ENCODE measurements at regions not wholly inside any gene's neighbourhood (a gene's known extent, or its start where the extent isn't known, plus 50 kb on each side); places are given as distances from the start of the nearest gene placed in this dataset.
A peak's percentile ranks its signal among the peaks of the same experiment; 100 is the strongest.

- H3K9me3 ChIP-seq = no peaks in the 10 kb centered on the region
- TF ChIP-seq, protein P1, sequence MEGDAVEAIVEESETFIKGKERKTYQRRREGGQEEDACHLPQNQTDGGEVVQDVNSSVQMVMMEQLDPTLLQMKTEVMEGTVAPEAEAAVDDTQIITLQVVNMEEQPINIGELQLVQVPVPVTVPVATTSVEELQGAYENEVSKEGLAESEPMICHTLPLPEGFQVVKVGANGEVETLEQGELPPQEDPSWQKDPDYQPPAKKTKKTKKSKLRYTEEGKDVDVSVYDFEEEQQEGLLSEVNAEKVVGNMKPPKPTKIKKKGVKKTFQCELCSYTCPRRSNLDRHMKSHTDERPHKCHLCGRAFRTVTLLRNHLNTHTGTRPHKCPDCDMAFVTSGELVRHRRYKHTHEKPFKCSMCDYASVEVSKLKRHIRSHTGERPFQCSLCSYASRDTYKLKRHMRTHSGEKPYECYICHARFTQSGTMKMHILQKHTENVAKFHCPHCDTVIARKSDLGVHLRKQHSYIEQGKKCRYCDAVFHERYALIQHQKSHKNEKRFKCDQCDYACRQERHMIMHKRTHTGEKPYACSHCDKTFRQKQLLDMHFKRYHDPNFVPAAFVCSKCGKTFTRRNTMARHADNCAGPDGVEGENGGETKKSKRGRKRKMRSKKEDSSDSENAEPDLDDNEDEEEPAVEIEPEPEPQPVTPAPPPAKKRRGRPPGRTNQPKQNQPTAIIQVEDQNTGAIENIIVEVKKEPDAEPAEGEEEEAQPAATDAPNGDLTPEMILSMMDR (IDR thresholded peaks at IDR 0.05) = no peak
- no peaks in the 10 kb centered on the region for H3K36me3 ChIP-seq (ENCODE audit: low read depth)
- ATAC-seq = no peak
- no peak overlapping the region for H3K4me3 ChIP-seq
- intact Hi-C loops (cut with DNase I, micrococcal nuclease) = no loop called here
- H3K4me1 ChIP-seq (ENCODE audit: low read depth) = no peaks in the 10 kb centered on the region
- no peak for DNase-seq
These were observed 88.0 kb upstream of the PBX1 start for GRCh38 chr1:164470996-164471395.

DNA sequence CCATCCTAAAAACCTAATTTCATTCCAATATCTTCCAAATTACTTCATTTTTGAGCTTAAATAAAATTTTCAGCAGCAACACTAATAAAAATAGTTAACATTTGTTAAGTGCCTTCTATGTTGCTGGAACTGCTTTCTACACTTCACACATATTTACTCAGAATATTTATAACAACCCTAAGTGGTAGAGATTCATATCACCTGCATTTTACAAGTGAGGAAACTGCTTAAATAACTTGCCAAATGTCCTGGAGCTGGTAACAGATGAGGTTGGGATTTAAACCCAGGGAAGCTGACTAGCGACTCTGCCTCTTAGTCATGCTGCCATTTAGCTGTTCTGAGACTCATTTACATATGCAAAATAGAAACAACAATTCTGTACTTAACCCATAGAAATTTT is 86.1 kb upstream of the PBX1 start:
- no peaks in the 10 kb centered on the region for H3K4me1 ChIP-seq (ENCODE audit: low read depth)
- TF ChIP-seq, protein P1 (IDR thresholded peaks at IDR 0.05) = no peak
- intact Hi-C loops (cut with DNase I, micrococcal nuclease) = no loop called here
- no peak for DNase-seq
- no peak for ATAC-seq
- no peak overlapping the region for H3K4me3 ChIP-seq
- H3K36me3 ChIP-seq (ENCODE audit: low read depth) = no peaks in the 10 kb centered on the region
- no peaks in the 10 kb centered on the region for H3K9me3 ChIP-seq

DNA sequence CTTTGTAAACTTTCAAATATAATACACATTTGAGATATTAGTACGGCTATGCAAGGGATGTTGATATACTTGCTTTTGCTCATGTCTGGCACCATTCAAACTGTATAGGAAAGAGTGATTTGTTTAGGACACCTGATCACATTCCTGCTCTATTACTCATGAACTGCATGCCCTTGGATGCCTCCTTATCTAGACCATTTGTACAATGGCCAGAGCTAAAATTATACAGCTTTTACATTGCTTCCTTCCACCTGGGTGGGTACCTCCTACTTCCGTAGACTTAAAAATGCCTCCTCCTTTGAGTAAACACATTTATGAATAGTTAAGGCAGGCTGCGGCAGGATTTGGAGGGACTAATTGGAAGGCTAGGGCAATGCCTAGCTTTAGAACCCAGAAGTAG is 85.4 kb upstream of the PBX1 start:
- Histone ChIP-seq H3K4me1 (ENCODE audit: low read depth) (no peaks in the 10 kb centered on the region), H3K36me3 (ENCODE audit: low read depth) (no peaks in the 10 kb centered on the region), H3K9me3 (no peaks in the 10 kb centered on the region), H3K4me3 (no peak overlapping the region)
- TF ChIP-seq, protein P1 (IDR thresholded peaks at IDR 0.05) = no peak
- intact Hi-C loops (cut with DNase I, micrococcal nuclease) = no loop called here
- ATAC-seq (peak; percentile 72), DNase-seq (peak in 1 of 3 donors; percentile 1)

- TF ChIP-seq, protein P1 (IDR thresholded peaks at IDR 0.05) = no peak
These were observed 83.2 kb upstream of the PBX1 start for GRCh38 chr1:164475834-164476233.

DNA sequence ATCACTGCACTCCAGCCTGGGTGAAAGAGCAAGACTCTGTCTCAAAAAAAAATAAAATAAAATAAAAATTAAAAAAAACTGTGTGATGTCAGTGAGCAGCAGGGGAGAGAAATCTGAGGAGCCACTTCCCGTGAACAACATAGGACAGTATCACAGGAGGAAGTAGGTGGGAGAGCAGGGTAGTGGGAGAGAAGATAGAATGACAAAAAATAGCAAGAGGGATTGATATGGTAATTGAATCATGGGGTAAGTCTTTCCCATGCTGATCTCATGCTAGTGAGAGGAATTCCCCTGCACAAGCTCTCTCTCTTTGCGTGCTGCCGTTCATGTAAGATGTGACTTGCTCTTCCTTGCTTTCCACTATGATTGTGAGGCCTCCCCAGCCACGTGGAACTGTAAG is 81.6 kb upstream of the PBX1 start:
- no peak for DNase-seq
- no peaks in the 10 kb centered on the region for H3K36me3 ChIP-seq (ENCODE audit: low read depth)
- no peak for ATAC-seq
- H3K9me3 ChIP-seq = no peaks in the 10 kb centered on the region
- H3K4me1 ChIP-seq (ENCODE audit: low read depth) = no peaks in the 10 kb centered on the region
- intact Hi-C loops (cut with DNase I, micrococcal nuclease) = no loop called here
- H3K4me3 ChIP-seq = no peak overlapping the region
- TF ChIP-seq, protein P1 (IDR thresholded peaks at IDR 0.05) = no peak

More at GRCh38 chr1:164475834-164476233, 83.2 kb upstream of the PBX1 start:
- Histone ChIP-seq H3K36me3 (ENCODE audit: low read depth) (no peaks in the 10 kb centered on the region), H3K9me3 (no peaks in the 10 kb centered on the region), H3K4me1 (ENCODE audit: low read depth) (no peaks in the 10 kb centered on the region), H3K4me3 (no peak overlapping the region)
- no peak for DNase-seq
- no peak for ATAC-seq
- intact Hi-C loops (cut with DNase I, micrococcal nuclease) = no loop called here

GRCh38 chr1:164479242-164479641 is 79.7 kb upstream of the PBX1 start:
- no peak for DNase-seq
- intact Hi-C loops (cut with DNase I, micrococcal nuclease) = no loop called here

More at GRCh38 chr1:164479242-164479641, 79.7 kb upstream of the PBX1 start:
- TF ChIP-seq, protein P1 (IDR thresholded peaks at IDR 0.05) = no peak
- Histone ChIP-seq H3K9me3 (no peaks in the 10 kb centered on the region), H3K4me3 (no peak overlapping the region), H3K4me1 (ENCODE audit: low read depth) (no peaks in the 10 kb centered on the region), H3K36me3 (ENCODE audit: low read depth) (no peaks in the 10 kb centered on the region)
- no peak for ATAC-seq
